Activated CD8-positive, alpha-beta memory T cell treated with anti-CD3 and anti-CD28 coated beads, Interleukin-2, amount 10 ng/mL, durations not matched to agents 7 days and 5 days (primary cell): ENCODE measurements at regions not wholly inside any gene's neighbourhood (a gene's known extent, or its start where the extent isn't known, plus 50 kb on each side); places are given as distances from the start of the nearest gene placed in this dataset.

ENCODE experiments used
- ATAC-seq: fragments of 150-1000 bp; cut with Tn5 transposase; one replicate; pipeline ENCODE4 v1.10.0; 2021; ENCODE audit warnings: moderate library complexity
- CTCF ChIA-PET: fragments of 350-600 bp; sonication (Branson Sonifier 250); formaldehyde crosslinking; loops from one replicate; lab custom pipeline; 2021; ENCODE audit warnings: antibody characterized with exemption; lab: Charles Lee
- DNase-seq: peaks from one replicate; pipeline ENCODE4 v3.0.0-alpha.2; 2020
- H3K27ac Mint-ChIP-seq: one replicate; pipeline ENCODE4 v1.8.0; 2021; ENCODE audit warnings: mild to moderate bottlenecking, mixed read lengths
- H3K27me3 Mint-ChIP-seq: one replicate; pipeline ENCODE4 v1.8.0; 2021; ENCODE audit warnings: mixed read lengths
- H3K36me3 Mint-ChIP-seq: one replicate; pipeline ENCODE4 v1.8.0; 2021; ENCODE audit warnings: mild to moderate bottlenecking, mixed read lengths
- H3K4me1 Mint-ChIP-seq: one replicate; pipeline ENCODE4 v1.8.0; 2021; ENCODE audit warnings: mixed read lengths
- H3K4me3 Mint-ChIP-seq: one replicate; pipeline ENCODE4 v1.8.0; 2021; ENCODE audit warnings: mild to moderate bottlenecking, moderate library complexity, mixed read lengths
- H3K9me3 Mint-ChIP-seq: one replicate; pipeline ENCODE4 v1.8.0; 2022; ENCODE audit warnings: low read depth, mixed read lengths

- H3K4me1 Mint-ChIP-seq = no peaks in the 10 kb centered on the region
- no peak overlapping the region for H3K4me3 Mint-ChIP-seq
- CTCF ChIA-PET = no interaction called here
- H3K27me3 Mint-ChIP-seq = peaks cover 9% of the 10 kb centered on the region
- H3K36me3 Mint-ChIP-seq = peaks cover 1% of the 10 kb centered on the region
- no peak for ATAC-seq
- H3K9me3 Mint-ChIP-seq = peaks cover 26% of the 10 kb centered on the region
- no peak for DNase-seq
- no peak overlapping the region for H3K27ac Mint-ChIP-seq
Observed at GRCh38 chr15:49758856-49759255, 138.0 kb downstream of the DTWD1 start.

DNA sequence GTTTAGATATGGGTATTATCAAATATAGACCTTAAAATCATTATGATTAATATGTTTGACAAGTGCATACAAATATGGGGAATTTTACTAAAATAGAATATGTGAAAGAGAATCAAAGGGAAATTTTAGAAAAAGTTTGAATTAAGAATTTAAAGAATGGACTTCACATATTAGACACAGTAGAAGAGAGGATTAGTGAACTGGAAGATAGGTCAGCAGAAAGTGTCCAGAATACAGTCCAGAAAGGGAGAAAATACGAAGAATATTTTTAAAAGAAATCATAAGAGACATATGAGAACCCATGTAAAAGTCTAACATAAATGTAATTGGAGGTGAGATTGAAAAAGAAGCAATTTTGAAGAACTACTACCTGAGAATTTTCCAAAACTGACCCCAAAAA lies 139.9 kb downstream of the DTWD1 start:
- H3K27ac Mint-ChIP-seq = no peak overlapping the region
- ATAC-seq (no peak), DNase-seq (no peak)
- no peak overlapping the region for H3K4me3 Mint-ChIP-seq
- CTCF ChIA-PET = no interaction called here
- peaks cover 4% of the 10 kb centered on the region for H3K27me3 Mint-ChIP-seq
- peaks cover 32% of the 10 kb centered on the region for H3K9me3 Mint-ChIP-seq
- no peaks in the 10 kb centered on the region for H3K4me1 Mint-ChIP-seq
- peaks cover 1% of the 10 kb centered on the region for H3K36me3 Mint-ChIP-seq

DNA sequence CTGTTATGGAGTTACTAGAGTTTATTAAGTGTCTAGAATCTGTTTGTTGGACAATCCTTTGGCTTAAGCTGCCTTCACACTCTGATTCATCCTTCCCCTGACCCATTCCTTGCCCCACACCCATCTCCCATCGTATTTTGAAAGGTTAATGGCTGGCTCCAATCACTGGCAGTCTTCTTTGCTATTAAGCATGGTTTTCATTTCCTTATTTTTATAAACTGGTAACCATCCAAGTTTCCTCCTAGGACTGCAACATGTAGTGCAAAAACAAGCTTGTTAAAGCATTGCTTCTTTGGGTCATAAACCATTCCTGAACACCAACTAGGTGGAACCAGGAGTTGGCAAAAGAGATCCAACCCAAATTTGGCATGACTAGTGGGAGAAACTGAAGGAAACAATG lies 148.4 kb downstream of the DTWD1 start:
- CTCF ChIA-PET = no interaction called here
- no peaks in the 10 kb centered on the region for H3K36me3 Mint-ChIP-seq
- DNase-seq = no peak
- peaks cover 21% of the 10 kb centered on the region for H3K27me3 Mint-ChIP-seq
- peaks cover 13% of the 10 kb centered on the region for H3K9me3 Mint-ChIP-seq
- no peak for ATAC-seq
- no peak overlapping the region for H3K4me3 Mint-ChIP-seq
- no peak overlapping the region for H3K27ac Mint-ChIP-seq
- H3K4me1 Mint-ChIP-seq = no peaks in the 10 kb centered on the region

- CTCF ChIA-PET = no interaction called here
- DNase-seq = no peak
- Mint-ChIP-seq H3K4me3 (no peak overlapping the region), H3K9me3 (peaks cover 8% of the 10 kb centered on the region), H3K27ac (no peak overlapping the region), H3K4me1 (no peaks in the 10 kb centered on the region), H3K27me3 (peaks cover 8% of the 10 kb centered on the region), H3K36me3 (no peaks in the 10 kb centered on the region)
- ATAC-seq = no peak
Observed at GRCh38 chr15:49789436-49789835, 168.6 kb downstream of the DTWD1 start.

- DNase-seq (no peak), ATAC-seq (no peak)
- Mint-ChIP-seq H3K36me3 (no peaks in the 10 kb centered on the region), H3K9me3 (peaks cover 11% of the 10 kb centered on the region), H3K4me1 (no peaks in the 10 kb centered on the region), H3K4me3 (no peak overlapping the region), H3K27me3 (peaks cover 7% of the 10 kb centered on the region), H3K27ac (no peak overlapping the region)
- CTCF ChIA-PET = no interaction called here
Observed at GRCh38 chr15:49793943-49794342, 173.1 kb downstream of the DTWD1 start.

- Mint-ChIP-seq H3K9me3 (peaks cover 15% of the 10 kb centered on the region), H3K36me3 (peaks cover 1% of the 10 kb centered on the region), H3K27me3 (peaks cover 29% of the 10 kb centered on the region), H3K4me3 (no peak overlapping the region), H3K27ac (no peak overlapping the region), H3K4me1 (peaks cover 2% of the 10 kb centered on the region)
- ATAC-seq (no peak), DNase-seq (no peak)
- CTCF ChIA-PET = no interaction called here
Observed at GRCh38 chr15:49801796-49802195, 180.9 kb downstream of the DTWD1 start.
